GM12874 (cell line): ENCODE measurements at regions not wholly inside any gene's neighbourhood (a gene's known extent, or its start where the extent isn't known, plus 50 kb on each side); places are given as distances from the start of the nearest gene placed in this dataset.

Source experiments
- CTCF ChIP-seq: IDR thresholded peaks from 2 replicates; pipeline ENCODE4 v1.5.1; 2011; ENCODE audit warnings: low read depth, mild to moderate bottlenecking, control low read depth, low read length, moderate library complexity; ENCODE audit not compliant: insufficient read depth

DNA sequence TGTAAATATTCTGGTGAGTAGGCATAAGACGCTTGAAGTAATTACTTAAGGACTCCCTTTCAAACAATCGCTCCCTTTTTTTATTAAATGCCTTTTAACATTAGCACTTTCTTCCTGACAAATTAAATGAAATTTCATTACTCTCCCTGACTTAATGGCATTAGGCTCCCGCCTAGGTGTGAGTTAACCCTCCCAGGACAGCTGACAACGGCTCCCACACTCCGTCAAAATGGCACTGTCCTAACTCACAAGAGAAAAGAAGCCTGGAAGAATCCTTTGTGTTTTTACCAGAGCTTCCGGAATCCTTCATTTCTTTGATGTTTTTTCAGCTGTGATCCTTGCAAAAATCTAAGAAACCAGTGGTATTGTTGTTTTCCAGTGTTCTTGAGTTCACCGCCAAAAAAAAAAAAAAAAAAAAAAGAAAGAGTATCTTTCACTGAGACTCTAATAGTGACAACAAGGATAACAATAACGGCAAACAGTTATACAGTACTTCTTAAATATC is 861.0 kb upstream of the NR2F2 start:
- no peak for TF ChIP-seq CTCF

DNA sequence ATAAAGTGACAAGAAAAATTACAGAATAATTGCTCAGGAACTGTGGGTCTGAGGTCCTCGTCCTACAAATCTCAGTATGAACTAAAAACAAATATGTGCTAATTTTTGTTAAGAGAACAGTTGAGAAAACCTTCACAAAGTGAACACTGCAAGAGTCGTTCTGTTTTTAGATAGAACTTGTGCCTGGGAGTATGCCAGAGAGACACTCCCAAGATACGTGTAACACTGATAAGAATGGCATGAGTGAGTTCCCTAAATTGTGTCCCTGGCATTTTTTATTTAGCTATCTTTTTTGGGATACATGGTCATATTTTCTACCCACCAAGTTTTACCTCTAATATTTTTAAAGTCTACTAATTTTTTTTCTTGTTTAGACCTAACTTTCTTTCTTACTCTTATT is 860.0 kb upstream of the NR2F2 start:
- no peak for TF ChIP-seq CTCF

GRCh38 chr15:95470997-95471689 is 859.4 kb upstream of the NR2F2 start:
- no peak for TF ChIP-seq CTCF

DNA sequence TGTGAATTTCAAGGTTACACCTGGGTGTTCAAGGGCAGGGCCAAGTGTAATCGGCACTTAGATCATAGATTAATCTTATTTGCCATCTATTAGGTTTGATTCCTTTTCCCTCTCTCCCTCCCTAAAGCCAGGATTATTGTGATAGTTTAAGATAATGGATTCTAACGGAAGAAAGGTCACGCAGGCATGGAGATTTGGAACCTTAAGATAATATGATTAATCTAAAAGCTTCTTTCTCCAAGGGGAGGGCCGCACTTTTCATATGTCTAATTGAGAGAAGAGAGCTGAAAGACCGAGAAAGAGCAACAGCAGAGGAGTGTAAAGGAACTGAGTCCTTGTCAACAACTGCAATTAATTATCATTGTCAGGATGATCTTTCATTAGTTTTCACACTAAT is 858.8 kb upstream of the NR2F2 start:
- no peak for TF ChIP-seq CTCF

DNA sequence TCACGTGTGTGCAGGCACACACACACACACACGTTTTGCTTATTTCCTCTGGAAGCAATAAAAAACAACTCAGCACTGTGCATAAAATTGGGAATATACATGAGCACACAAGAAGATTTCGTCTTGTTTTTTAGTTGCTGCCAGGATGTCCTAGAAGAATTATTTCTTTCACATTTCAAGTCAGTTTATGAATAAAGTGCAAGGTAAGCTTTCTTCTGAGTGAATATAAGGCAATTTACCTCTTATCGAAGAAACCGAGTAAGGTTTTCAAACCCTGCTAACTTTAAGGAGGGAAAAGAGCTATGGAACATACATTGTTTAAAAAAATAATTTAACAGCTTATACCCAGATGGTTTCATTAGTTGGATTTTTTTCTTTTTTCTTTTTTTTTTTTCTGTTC is 855.4 kb upstream of the NR2F2 start:
- TF ChIP-seq CTCF, result no peak

DNA sequence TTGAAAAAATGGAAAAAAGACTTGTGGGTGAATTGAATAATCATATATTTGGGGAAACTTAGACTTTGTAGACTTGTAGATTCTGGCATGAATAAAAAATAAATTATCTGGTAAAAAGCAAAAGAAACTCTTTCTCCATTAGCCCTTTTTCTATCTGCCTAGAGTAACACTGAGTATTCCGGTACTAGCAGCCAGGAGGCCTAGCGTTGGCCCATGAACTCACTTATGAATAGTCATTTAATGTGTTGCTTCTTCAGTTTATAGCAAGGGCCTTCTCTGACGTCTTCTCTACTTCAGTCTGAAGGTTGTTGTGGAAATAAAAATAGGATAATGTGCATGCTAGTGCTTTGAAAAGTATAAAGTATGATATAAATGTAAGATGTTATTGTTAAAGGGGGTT is 851.2 kb upstream of the NR2F2 start:
- no peak for TF ChIP-seq CTCF

GRCh38 chr15:95485367-95485766 is 845.1 kb upstream of the NR2F2 start:
- no peak for TF ChIP-seq CTCF
